ENCODE measurements at regions not wholly inside any gene's neighbourhood (a gene's known extent, or its start where the extent isn't known, plus 50 kb on each side); places are given as distances from the start of the nearest gene placed in this dataset.

- TF ChIP-seq EZH2 (IDR thresholded peaks at IDR 0.05; ENCODE audit: borderline replicate concordance) (no peak), EZH2phosphoT487 (IDR thresholded peaks at IDR 0.05; ENCODE audit: low read depth, severe bottlenecking, unreplicated experiment) (no peak), CTCF (IDR thresholded peaks at IDR 0.05; ENCODE audit: poor library complexity) (no peak)
These were observed 140.2 kb upstream of the FGGY start for GRCh38 chr1:59156526-59157199.

Data from hepatocyte (in vitro differentiated cells).